ENCODE measurements at regions not wholly inside any gene's neighbourhood (a gene's known extent, or its start where the extent isn't known, plus 50 kb on each side); places are given as distances from the start of the nearest gene placed in this dataset.

- Histone ChIP-seq H3K27ac (no peak overlapping the region), H3K36me3 (no peaks in the 10 kb centered on the region), H3K9me3 (no peaks in the 10 kb centered on the region), H3K27me3 (no peaks in the 10 kb centered on the region), H3K4me3 (no peak overlapping the region), H3K4me1 (no peaks in the 10 kb centered on the region)
- DNase-seq (ENCODE audit: low spot score in 2 of 2): no peak
- 53 to 56% methylated on average over 3 of the region's 3 CpGs for WGBS, 2 donors
- no peak for TF ChIP-seq CTCF (IDR thresholded peaks at IDR 0.05)
- no peak for TF ChIP-seq EP300 (IDR thresholded peaks at IDR 0.05)
- no peak for TF ChIP-seq POLR2A (IDR thresholded peaks at IDR 0.05)
These were observed 167.9 kb downstream of the PAX3 start for GRCh38 chr2:222130855-222131254.

DNA sequence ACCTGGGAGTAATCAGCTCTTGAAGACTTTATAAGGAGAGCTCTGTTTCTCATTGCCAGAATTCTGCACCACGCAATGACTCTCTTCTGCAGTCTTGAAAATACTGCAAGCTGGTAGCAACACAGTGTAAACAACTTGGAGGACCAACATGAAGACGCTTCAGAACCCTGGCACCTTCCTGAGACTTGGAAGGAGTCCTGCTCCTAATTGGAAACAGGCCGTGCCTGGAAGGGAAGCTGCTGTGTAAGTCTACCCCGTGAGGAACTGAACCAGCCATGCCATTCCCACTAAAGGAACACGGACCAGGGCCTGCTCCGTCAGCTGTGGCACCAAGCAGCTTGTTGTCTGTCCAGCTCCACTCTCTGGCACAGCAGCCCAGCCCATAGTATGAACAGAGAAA, 171.1 kb downstream of the PAX3 start:
- H3K4me3 ChIP-seq: no peak overlapping the region
- DNase-seq (ENCODE audit: low spot score in 2 of 2): no peak
- no peaks in the 10 kb centered on the region for H3K27me3 ChIP-seq
- no peaks in the 10 kb centered on the region for H3K36me3 ChIP-seq
- no peak overlapping the region for H3K27ac ChIP-seq
- H3K9me3 ChIP-seq: no peaks in the 10 kb centered on the region
- TF ChIP-seq CTCF (IDR thresholded peaks at IDR 0.05) (no peak), EP300 (IDR thresholded peaks at IDR 0.05) (no peak), POLR2A (IDR thresholded peaks at IDR 0.05) (no peak)
- 76 to 80% methylated on average over 6 of the region's 6 CpGs for WGBS, 2 donors
- no peaks in the 10 kb centered on the region for H3K4me1 ChIP-seq

- Histone ChIP-seq H3K27ac (no peak overlapping the region), H3K4me1 (no peaks in the 10 kb centered on the region), H3K27me3 (no peaks in the 10 kb centered on the region), H3K9me3 (no peaks in the 10 kb centered on the region), H3K36me3 (no peaks in the 10 kb centered on the region), H3K4me3 (no peak overlapping the region)
- TF ChIP-seq CTCF (IDR thresholded peaks at IDR 0.05): no peak
- no peak for TF ChIP-seq EP300 (IDR thresholded peaks at IDR 0.05)
- no peak for DNase-seq (ENCODE audit: low spot score in 2 of 2)
These were observed 177.9 kb downstream of the PAX3 start for GRCh38 chr2:222120933-222121332.

- Histone ChIP-seq H3K9me3 (no peaks in the 10 kb centered on the region), H3K4me1 (no peaks in the 10 kb centered on the region), H3K27ac (no peak overlapping the region), H3K36me3 (no peaks in the 10 kb centered on the region), H3K27me3 (no peaks in the 10 kb centered on the region), H3K4me3 (no peak overlapping the region)
- no peak for DNase-seq (ENCODE audit: low spot score in 2 of 2)
- TF ChIP-seq EP300 (IDR thresholded peaks at IDR 0.05) (no peak), POLR2A (IDR thresholded peaks at IDR 0.05) (no peak), CTCF (IDR thresholded peaks at IDR 0.05) (no peak)
- 88 to 89% methylated on average over 3 of the region's 3 CpGs for WGBS, 2 donors
These were observed 183.5 kb downstream of the PAX3 start for GRCh38 chr2:222115296-222115695.

- Histone ChIP-seq H3K9me3 (no peaks in the 10 kb centered on the region), H3K27ac (no peak overlapping the region), H3K4me3 (no peak overlapping the region), H3K36me3 (no peaks in the 10 kb centered on the region), H3K4me1 (no peaks in the 10 kb centered on the region), H3K27me3 (no peaks in the 10 kb centered on the region)
- TF ChIP-seq POLR2A (IDR thresholded peaks at IDR 0.05) (no peak), EP300 (IDR thresholded peaks at IDR 0.05) (no peak), CTCF (IDR thresholded peaks at IDR 0.05) (no peak)
- no peak for DNase-seq (ENCODE audit: low spot score in 2 of 2)
- WGBS, 2 donors: 46 to 48% methylated on average over 4 of the region's 4 CpGs
These were observed 189.7 kb downstream of the PAX3 start for GRCh38 chr2:222108957-222109585.

Measured in tibial nerve (tissue), 4 donors.